ENCODE measurements at regions not wholly inside any gene's neighbourhood (a gene's known extent, or its start where the extent isn't known, plus 50 kb on each side); places are given as distances from the start of the nearest gene placed in this dataset.

- in situ Hi-C loops (cut with MboI; ENCODE audit: low sequenced_read_pairs) (no loop called here), dilution Hi-C loops (cut with HindIII; ENCODE audit: low sequenced_read_pairs, unreplicated experiment) (no loop called here), intact Hi-C loops (cut with micrococcal nuclease) (loop anchor here (5.0 to 10.0 kb wide), 3 partner anchors 803 to 1250 kb away; no protein-coding TSS in a partner anchor)
- Histone ChIP-seq H3K36me3 (ENCODE audit: control insufficient read depth, insufficient read depth, low read length) (no peaks in the 10 kb centered on the region), H3K9ac (ENCODE audit: low read depth, low read length) (no peak overlapping the region), H3K18ac (ENCODE audit: low read depth, low read length) (no peak overlapping the region), H3K56ac (ENCODE audit: extremely low read depth, insufficient read depth, low read length) (no peak overlapping the region), H4K8ac (ENCODE audit: low read depth in 2 of 2, low read length in 2 of 2) (no peak overlapping the region), H3K14ac (replicated peaks; ENCODE audit: low read depth, low read length) (no peak overlapping the region), H3K27ac (ENCODE audit: insufficient read depth, low read length) (no peak overlapping the region), H4K20me1 (ENCODE audit: insufficient read depth, low read length) (no peaks in the 10 kb centered on the region), H2BK120ac (ENCODE audit: low read depth, low read length) (no peak overlapping the region), H2BK5ac (ENCODE audit: low read depth, low read length, poor library complexity, severe bottlenecking) (no peak overlapping the region), H3K9me1 (ENCODE audit: insufficient read depth, low read length) (no peaks in the 10 kb centered on the region), H4K5ac (ENCODE audit: low read depth, low read length) (no peak overlapping the region), H3K4me2 (ENCODE audit: low read depth, low read length) (no peak overlapping the region), H2AK5ac (ENCODE audit: low read depth, low read length) (no peak overlapping the region), H3K4me3 (ENCODE audit: insufficient read depth, low read depth, low read length) (no peak overlapping the region), H2BK20ac (ENCODE audit: low read depth, low read length) (no peak overlapping the region), H3K27me3 (ENCODE audit: control insufficient read depth, insufficient read depth, low read length) (no peaks in the 10 kb centered on the region), H2AFZ (replicated peaks; ENCODE audit: low read length, poor library complexity) (no peak overlapping the region), H3K4me1 (ENCODE audit: control insufficient read depth, insufficient read depth, low read length) (no peaks in the 10 kb centered on the region), H2BK15ac (ENCODE audit: low read depth, low read length) (no peak overlapping the region), H3K23ac (ENCODE audit: low read depth, low read length) (no peak overlapping the region), H2AK9ac (replicated peaks; ENCODE audit: low read depth, low read length, poor library complexity) (no peak overlapping the region), H4K91ac (ENCODE audit: insufficient read depth, low read depth, low read length) (no peak overlapping the region), H3K4ac (ENCODE audit: low read depth, low read length) (no peak overlapping the region), H3K9me3 (ENCODE audit: control insufficient read depth, insufficient read depth, low read length) (no peaks in the 10 kb centered on the region), H3K79me1 (ENCODE audit: low read depth in 1 of 2, low read length in 2 of 2) (no peaks in the 10 kb centered on the region)
- ChIA-PET CTCF (no interaction called here), POLR2A (ENCODE audit: unreplicated experiment) (no interaction called here)
- no peak for DNase-seq
- no TSS peak for BruUV-seq (replicated peaks)
- TF ChIP-seq MAFK (IDR thresholded peaks at IDR 0.05; ENCODE audit: low read depth, low read length) (no peak), MAZ (IDR thresholded peaks at IDR 0.05; ENCODE audit: borderline replicate concordance, low read depth, low read length) (no peak), BHLHE40 (IDR thresholded peaks at IDR 0.05; ENCODE audit: low read depth, low read length) (no peak), ELK1 (IDR thresholded peaks at IDR 0.05; ENCODE audit: borderline replicate concordance, low read depth, low read length) (no peak), RCOR1 (IDR thresholded peaks at IDR 0.05; ENCODE audit: insufficient replicate concordance, low read length) (no peak), USF2 (IDR thresholded peaks at IDR 0.05; ENCODE audit: low read depth, low read length) (no peak), RFX5 (IDR thresholded peaks at IDR 0.05; ENCODE audit: low read depth, low read length) (no peak), CHD1 (IDR thresholded peaks at IDR 0.05; ENCODE audit: low read depth, low read length) (no peak), POLR2A (IDR thresholded peaks at IDR 0.05; ENCODE audit: low read depth, low read length) (no peak), RAD21 (IDR thresholded peaks at IDR 0.05; ENCODE audit: low read length) (no peak), CEBPB (IDR thresholded peaks at IDR 0.05; ENCODE audit: low read depth, low read length) (no peak), FOS (IDR thresholded peaks at IDR 0.05; ENCODE audit: low read depth, low read length) (no peak), MXI1 (IDR thresholded peaks at IDR 0.05; ENCODE audit: borderline replicate concordance, low read depth, low read length) (no peak)
- no CpG with 5 or more reads among the region's 3 CpGs for WGBS, 2 experiments (ENCODE audit: extremely low coverage in 2 of 2, insufficient read length in 1 of 2)
- ATAC-seq (ENCODE audit: low read depth) = no peak
Measured at GRCh38 chr1:163824490-163824889, 502.7 kb downstream of the NUF2 start.

Measured in IMR-90 (cell line).